Cerebellar nuclear complex (tissue), 1 donor: ENCODE measurements at regions not wholly inside any gene's neighbourhood (a gene's known extent, or its start where the extent isn't known, plus 50 kb on each side); places are given as distances from the start of the nearest gene placed in this dataset.
"Not testable (repeated sequence)": the region's sequence is repeated elsewhere in the genome, so short reads cannot be mapped to it uniquely, and the experiment has no call there.

ENCODE experiments used
- DNase-seq, 2 experiments: peaks; one replicate each; lab custom pipeline; 2025; lab: John Stamatoyannopoulos, UW

- not testable (repeated sequence) for DNase-seq
These were observed 202.3 kb downstream of the LIPI start for GRCh38 chr21:14008436-14008835.

DNA sequence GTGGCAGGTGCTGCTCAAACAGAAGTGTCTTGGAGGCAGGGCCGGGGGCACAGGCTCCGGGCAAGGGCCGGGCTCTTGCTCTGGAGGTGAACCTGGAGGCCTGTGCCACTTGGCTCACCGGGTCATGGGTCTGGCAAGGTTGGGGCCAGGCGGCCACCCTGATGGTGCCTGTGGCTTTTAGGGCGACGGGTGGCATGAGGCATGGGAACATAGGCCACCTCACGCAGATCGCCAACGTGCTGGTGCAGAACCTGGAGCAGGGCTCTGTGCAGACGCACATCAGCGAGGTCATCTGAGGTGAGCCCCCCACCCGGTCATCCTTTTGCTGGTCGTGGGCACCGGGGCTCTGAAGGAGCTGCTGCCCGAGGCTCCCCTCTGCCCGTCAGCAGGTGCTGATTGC, 202.7 kb downstream of the LIPI start:
- DNase-seq, result not testable (repeated sequence)

GRCh38 chr21:14006144-14006543, 204.6 kb downstream of the LIPI start:
- not testable (repeated sequence) for DNase-seq

DNA sequence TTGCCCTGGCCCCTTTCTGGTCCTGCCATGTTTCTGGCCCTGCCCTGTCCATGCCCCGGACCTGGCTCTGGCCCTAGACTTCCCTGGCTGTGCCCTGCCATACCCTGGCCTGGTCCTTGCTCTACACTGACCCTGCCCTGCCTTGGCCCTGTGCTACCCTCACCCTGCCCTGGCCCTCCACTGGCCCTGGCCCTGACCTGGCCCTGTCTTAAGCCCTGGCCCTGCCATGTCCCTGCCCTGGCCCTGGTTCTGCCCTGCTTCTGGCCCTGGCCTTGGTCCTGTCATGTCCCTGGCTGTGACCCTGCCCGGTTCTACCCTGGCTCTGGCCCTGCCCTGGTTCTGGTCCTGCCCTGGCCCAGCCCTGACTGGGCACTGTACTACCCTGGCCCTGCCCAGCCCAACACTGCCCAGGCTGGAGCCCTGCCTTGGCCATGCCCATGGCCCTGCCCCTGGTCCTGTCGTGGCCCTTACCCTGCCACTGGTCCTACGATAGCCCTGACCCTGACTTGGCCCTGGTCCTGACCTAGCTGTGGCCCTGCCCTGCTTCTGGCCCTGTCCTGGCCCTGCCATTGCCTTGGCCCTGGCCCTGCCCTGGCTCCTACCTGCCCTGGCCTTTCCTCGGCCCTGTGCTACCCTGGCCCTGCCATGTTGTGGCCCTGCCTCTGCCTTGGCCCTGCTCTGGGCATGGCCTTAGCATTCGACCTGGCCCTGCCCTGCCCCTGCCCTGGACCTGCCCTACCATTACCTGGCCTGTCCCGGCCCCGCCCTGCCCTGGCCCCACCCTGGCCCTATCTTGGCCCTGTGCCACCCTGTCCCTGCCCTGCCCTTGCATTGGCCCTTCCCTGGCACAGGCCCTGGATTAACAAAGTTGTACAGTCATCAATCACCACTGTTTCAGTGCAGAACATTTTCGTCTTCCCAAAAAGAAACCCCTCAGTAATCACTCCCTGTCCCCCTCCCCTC, 223.5 kb downstream of the LIPI start:
- not testable (repeated sequence) for DNase-seq

DNA sequence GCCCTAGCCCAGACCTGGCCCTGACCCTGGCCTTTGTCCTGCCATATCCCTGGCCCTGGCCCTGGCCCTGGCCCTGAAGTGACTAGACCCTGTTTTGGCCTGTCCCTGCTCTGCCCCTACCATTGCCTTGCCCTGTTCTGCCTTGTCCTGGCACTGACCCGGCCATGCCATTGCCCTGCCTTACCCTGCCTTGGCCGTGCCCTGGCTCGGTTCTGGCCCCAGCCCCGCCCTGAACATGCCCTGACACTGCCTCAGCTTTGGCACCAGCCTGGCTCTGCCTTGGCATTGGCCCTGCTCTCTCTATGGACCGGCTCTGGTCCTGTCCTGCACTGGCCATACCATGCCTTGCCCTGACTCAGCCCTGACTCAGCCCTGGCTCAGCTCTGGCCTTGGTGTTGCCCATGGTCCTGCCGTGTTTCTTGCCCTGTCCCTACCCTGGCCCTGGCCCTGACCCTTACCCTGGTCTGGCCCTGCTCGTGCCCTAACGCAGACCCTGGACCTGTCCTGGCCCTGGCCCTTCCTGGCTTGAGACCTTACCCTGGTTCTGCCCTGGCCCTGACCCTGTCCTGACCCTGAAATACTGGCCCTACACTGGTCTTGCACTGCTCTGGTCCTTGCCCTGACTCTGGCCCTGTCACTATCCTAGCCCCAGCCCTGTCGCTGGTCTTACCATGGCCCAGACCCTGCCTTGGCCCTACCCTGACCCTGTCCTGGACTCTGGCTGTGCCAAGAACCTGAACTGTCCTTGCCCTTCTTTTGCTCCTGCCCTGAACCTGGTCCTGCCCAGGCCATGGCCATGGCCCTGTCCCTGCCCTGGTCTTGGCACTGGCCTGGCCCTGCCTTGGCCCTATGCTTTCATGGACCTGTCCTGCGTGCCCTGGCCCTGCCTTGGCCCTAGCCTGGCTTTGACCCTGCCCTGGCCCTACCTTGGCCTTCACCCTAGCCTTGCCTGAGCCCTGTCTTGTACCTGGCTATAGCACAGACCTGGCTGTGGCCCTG, 224.6 kb downstream of the LIPI start:
- not testable (repeated sequence) for DNase-seq

DNA sequence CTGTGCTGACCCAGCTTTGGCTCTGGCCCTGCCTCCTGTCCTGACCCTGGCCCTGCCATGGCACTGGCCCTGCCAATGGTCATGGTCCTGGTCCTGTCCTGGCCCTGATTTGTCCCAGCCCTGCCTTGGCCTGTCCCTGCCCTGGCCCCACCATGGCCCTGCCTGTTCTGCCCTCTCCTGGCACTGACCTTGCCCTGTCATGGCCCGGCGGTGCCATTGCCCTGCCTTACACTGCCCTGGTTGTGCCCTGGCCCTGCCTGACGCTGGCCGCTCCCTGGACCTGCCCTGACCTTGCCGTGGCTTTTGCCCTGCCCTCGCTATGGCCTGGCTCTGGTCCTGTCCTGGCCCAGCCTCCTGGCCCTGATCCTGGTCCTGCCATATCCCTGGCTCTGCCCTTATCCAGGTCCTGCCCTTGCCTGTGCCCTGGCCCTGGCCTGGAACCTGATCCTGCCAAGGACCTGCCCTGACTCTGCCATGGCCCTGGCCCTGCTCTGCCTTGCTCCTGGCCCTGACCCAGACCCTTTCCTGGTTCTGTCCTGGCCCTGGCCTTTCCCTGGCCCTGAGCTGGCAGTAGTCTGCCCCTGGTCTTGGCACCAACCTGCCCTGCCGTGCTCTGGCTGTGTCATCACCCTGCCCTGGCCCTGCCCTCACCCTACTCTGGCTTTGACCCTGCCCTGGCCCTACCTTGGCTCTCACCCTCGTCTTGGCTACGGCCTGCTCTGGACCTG, 225.5 kb downstream of the LIPI start:
- DNase-seq, result not testable (repeated sequence)

DNA sequence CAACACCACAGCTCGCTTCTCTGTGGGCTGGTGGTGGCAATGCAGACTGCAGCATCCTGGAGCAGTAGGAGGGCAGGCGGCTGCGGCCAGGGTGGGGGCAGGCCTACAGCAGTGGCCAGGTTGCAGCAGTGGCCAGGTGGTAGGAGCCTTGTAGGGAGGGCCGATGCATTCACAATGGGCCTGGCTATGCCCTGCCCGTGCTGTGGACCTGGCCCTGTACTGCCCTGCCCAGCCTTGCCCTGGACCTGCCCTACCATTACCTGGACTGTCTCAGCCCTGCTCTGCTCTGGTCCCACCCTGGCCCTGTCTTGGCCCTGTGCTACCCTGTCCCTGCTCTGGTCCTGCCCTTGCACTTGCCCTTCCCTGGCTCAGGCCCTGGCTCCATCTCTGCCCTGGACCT, 226.0 kb downstream of the LIPI start:
- DNase-seq, result not testable (repeated sequence)

GRCh38 chr21:13981176-13982087, 229.3 kb downstream of the LIPI start:
- DNase-seq, result not testable (repeated sequence)

DNA sequence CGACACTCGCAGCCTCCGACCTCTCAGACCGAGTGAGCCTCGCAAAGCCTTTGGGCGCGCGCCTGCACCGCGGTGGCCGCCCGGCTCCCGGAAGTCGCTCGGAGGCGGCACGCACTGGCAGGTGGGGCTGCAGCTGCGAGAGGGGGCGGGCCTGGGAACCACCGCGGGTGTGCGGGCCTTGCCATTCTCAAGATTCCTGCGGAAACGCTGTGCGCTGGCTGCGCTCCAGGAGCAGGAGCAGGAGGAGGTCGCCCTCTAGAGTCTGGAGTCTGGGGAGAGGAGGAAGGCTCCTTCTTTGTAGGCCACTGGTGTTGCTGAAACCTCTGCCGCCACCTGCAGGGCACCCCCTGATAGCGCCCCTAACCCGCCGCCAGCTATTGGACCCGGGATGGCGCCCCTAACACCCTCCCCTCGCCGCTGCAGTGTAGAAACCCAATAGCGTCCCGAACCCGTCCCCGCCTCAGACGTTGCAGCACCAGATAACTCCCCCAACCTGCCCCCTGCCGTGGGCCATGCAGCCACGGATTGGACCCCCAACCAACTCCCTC, 230.6 kb downstream of the LIPI start:
- DNase-seq, result not testable (repeated sequence)

DNA sequence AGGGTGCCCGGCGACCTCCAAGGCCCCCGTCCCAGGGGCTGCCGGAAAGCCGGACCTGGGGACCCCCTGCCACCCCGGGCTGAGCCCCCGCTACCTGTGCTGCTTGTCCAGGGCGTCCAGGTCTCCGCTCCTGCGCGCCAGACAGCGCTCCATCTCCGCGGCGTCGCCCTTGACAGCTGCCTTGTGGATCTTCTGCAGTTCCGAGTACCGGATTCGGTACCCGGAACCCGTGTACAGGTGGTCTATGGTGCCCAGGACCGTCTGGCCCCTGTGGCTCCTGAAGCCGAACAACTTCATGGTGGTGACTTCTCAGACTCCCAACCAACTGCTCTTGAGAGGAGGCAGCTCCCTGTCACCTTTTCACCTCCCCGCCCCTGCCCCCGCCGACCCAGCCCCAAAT, 231.1 kb downstream of the LIPI start:
- DNase-seq, result not testable (repeated sequence)

DNA sequence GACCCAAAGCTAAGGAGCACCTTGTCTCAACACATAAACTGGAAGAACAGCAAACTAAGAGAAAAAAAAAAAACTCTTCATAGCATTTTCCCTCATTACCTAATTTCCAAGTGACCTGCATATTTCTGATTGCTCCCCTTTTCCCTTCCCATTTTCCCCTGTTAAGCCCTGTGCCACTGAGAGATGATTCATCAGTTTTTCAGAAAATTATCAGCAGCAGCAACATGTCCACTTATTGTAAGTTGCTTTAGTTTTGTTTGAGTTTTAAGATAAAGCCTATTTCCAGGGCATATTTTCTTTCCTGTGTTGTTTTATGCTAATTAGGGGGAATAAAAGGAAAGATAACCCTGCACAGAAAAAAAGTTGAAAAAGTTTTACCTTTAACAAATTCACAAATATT, 236.2 kb downstream of the LIPI start:
- not testable (repeated sequence) for DNase-seq

DNA sequence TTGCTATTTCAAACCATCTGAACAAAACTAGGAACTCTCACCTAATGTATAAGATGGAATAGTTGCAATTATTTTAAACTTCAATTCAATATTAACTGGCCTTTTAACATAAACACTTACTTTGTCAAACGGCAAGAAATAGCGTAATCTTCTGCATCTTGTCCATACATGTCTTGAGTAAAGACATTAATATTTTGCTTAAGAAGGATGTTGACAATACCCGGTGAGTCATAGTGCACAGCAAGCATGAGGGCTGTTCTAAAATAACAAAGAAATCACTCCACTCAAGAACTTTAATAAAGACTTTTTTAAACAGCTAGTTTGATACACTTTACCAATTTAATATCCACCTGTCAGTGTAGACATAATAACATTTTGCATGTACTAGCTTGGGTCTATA, 240.9 kb downstream of the LIPI start:
- not testable (repeated sequence) for DNase-seq

- not testable (repeated sequence) for DNase-seq
These were observed 241.8 kb downstream of the LIPI start for GRCh38 chr21:13969002-13969401.

- not testable (repeated sequence) for DNase-seq
These were observed 247.5 kb downstream of the LIPI start for GRCh38 chr21:13963259-13963658.

DNA sequence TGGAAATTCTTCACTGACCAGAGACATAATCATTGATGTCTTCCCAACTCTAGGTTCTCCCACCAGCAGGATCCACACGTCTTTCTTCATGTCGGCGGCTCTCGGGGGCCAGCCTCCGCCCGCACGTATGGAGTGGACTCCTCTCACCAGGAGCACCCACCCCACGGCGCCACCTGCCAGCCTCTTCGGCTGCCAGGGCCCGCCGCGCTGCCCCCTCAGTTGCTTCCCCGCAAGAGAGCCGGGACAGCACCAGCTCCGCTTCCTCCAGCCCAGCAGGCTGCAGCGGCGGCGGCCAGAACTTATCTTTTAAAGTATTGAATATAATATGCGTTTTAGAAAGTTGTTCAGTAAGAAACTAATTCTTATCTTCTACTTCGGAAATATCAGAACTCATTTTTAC, 273.5 kb downstream of the LIPI start:
- no peak for DNase-seq

- DNase-seq, result not testable (repeated sequence)
These were observed 274.5 kb downstream of the LIPI start for GRCh38 chr21:13936033-13936937.

DNA sequence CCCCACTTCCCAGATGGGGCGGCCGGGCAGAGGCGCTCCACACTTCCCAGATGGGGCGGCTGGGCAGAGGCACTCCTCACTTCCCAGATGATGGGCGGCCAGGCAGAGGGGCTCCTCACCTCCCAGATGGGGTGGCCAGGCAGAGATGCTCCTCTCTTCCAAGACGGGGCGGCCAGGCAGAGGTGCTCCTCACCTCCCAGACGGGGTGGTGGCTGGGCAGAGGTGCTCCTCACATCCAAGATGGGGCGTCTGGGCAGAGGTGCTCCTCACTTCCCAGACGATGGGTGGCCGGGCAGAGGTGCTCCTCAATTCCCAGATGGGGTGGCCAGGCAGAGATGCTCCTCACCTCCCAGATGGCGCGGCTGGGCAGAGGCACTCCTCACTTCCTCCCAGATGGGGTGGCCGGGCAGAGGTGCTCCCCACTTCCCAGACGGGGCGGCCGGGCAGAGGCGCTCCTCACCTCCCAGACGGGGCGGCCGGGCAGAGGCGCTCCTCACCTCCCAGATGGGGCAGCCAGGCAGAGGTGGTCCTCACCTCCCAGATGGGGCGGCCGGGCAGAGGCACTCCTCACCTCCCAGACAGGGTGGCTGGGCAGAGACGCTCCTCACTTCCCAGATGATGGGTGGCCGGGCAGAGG, 275.2 kb downstream of the LIPI start:
- DNase-seq, result not testable (repeated sequence)

GRCh38 chr21:13934887-13935342, 275.8 kb downstream of the LIPI start:
- not testable (repeated sequence) for DNase-seq
